BE2C (cell line): ENCODE measurements at regions not wholly inside any gene's neighbourhood (a gene's known extent, or its start where the extent isn't known, plus 50 kb on each side); places are given as distances from the start of the nearest gene placed in this dataset.

Experiments used
- DNase-seq: peaks from one replicate; pipeline ENCODE4 v3.0.0-alpha.2; 2020
- H3K27me3 ChIP-seq: fragments of 250-450 bp; sonication (Bioruptor Pico); 2 replicates; pipeline ENCODE4 v1.5.1; 2020; ENCODE audit warnings: mild to moderate bottlenecking
- H3K36me3 ChIP-seq: fragments of 250-450 bp; sonication (Bioruptor Pico); 2 replicates; pipeline ENCODE4 v1.5.1; 2020; ENCODE audit warnings: mild to moderate bottlenecking
- H3K4me1 ChIP-seq: fragments of 250-450 bp; sonication (Bioruptor Pico); 2 replicates; pipeline ENCODE4 v1.5.1; 2020
- H3K4me3 ChIP-seq: 2 replicates; pipeline ENCODE4 v1.5.1; 2011; ENCODE audit warnings: low read depth, low read length
- H3K9me3 ChIP-seq: fragments of 250-450 bp; sonication (Bioruptor Pico); 2 replicates; pipeline ENCODE4 v1.5.1; 2020
- TF ChIP-seq, protein P1 (sequence below): IDR thresholded peaks from 2 replicates; pipeline ENCODE4 v1.5.1; 2012; ENCODE audit warnings: mild to moderate bottlenecking, low read depth, low read length

DNA sequence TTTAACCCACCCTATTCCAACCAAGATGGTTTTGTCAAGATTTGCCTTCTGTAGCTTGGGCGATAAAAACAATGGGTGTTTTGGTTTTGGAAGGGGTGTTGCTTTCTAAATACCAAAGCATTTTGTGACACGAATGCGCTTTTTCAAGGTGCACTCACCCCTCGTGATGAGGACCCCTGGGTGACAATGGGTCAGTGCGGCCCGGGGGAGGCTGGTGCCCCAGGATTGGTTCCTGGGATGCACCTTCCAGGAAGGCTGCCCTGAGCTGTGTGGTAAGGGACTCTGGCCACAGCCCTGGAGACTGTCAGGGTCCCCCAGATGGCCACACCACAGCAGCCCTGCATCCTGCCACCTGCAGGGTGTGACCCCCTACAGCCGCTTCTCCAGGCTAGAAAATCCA, 180.6 kb upstream of the MYL2 start:
- H3K4me3 ChIP-seq, result no peak overlapping the region
- H3K9me3 ChIP-seq, result no peaks in the 10 kb centered on the region
- no peaks in the 10 kb centered on the region for H3K36me3 ChIP-seq
- DNase-seq, result no peak
- TF ChIP-seq, protein P1, sequence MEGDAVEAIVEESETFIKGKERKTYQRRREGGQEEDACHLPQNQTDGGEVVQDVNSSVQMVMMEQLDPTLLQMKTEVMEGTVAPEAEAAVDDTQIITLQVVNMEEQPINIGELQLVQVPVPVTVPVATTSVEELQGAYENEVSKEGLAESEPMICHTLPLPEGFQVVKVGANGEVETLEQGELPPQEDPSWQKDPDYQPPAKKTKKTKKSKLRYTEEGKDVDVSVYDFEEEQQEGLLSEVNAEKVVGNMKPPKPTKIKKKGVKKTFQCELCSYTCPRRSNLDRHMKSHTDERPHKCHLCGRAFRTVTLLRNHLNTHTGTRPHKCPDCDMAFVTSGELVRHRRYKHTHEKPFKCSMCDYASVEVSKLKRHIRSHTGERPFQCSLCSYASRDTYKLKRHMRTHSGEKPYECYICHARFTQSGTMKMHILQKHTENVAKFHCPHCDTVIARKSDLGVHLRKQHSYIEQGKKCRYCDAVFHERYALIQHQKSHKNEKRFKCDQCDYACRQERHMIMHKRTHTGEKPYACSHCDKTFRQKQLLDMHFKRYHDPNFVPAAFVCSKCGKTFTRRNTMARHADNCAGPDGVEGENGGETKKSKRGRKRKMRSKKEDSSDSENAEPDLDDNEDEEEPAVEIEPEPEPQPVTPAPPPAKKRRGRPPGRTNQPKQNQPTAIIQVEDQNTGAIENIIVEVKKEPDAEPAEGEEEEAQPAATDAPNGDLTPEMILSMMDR, result no peak
- no peaks in the 10 kb centered on the region for H3K27me3 ChIP-seq
- H3K4me1 ChIP-seq, result no peaks in the 10 kb centered on the region

DNA sequence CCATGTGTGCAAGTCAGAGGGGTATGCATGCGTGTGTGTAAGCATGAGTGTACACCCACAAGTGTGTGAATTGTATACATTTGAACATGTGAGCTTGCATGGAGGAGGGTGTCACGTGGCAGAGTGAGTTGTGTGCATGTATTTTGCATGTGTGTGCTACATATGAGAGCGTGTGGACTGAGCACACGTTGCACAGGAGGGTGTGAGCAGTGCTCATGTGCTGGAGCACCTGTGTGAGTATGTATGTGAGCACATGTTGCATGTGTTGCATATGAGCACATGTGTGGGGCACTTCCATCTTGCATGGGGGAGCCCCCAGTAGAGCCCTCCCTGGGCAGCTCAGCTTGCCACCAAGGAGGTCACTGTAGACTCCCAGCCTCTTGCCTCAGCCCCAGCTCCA, 180.2 kb upstream of the MYL2 start:
- TF ChIP-seq, protein P1, result no peak
- no peaks in the 10 kb centered on the region for H3K27me3 ChIP-seq
- no peaks in the 10 kb centered on the region for H3K4me1 ChIP-seq
- H3K36me3 ChIP-seq, result no peaks in the 10 kb centered on the region
- no peaks in the 10 kb centered on the region for H3K9me3 ChIP-seq
- H3K4me3 ChIP-seq, result no peak overlapping the region
- no peak for DNase-seq

DNA sequence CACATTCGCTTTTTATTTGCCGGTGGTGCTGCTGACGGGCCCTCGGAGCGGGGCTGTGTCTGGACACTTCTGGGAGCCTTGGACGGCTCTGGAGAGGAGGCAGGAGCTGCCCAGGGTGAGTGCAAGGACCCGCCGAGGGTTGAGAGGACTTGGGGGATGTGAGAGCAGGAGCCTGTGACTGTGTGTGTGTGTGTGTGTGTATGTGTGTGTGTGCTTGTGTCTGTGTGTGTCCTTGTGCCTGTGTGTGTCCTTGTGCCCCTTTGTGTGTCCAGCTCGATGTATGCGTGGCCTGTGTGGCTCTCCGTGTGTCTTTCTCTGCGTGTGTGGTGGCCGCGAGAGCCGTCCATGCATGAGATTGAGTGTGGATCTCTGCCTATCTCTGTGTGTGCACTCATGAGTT, 179.6 kb upstream of the MYL2 start:
- no peak for DNase-seq
- Histone ChIP-seq H3K4me3 (no peak overlapping the region), H3K27me3 (no peaks in the 10 kb centered on the region), H3K36me3 (no peaks in the 10 kb centered on the region), H3K4me1 (no peaks in the 10 kb centered on the region), H3K9me3 (no peaks in the 10 kb centered on the region)
- TF ChIP-seq, protein P1, result no peak

DNA sequence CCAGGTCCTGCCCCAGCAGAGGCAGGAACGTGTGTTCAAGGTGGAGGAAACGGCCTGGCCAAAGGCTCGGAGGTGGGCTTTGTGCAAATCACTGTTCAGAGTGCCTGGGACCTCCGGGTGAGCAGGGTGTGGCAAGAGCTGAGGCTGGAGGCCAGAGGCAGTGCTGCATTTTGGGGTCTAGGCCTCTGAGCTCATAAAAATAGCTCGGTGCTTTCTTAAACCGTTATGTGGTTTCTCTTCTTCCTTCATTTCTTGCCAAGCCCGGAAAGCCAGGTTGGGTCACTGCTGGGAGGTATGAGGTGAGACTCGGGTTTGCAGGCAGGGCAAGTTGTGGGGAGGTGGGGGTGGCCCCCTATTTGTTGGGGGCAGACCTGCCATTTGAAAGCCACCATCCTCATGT, 178.8 kb upstream of the MYL2 start:
- H3K4me1 ChIP-seq, result no peaks in the 10 kb centered on the region
- no peak overlapping the region for H3K4me3 ChIP-seq
- H3K36me3 ChIP-seq, result no peaks in the 10 kb centered on the region
- TF ChIP-seq, protein P1, result no peak
- no peak for DNase-seq
- no peaks in the 10 kb centered on the region for H3K27me3 ChIP-seq
- no peaks in the 10 kb centered on the region for H3K9me3 ChIP-seq

DNA sequence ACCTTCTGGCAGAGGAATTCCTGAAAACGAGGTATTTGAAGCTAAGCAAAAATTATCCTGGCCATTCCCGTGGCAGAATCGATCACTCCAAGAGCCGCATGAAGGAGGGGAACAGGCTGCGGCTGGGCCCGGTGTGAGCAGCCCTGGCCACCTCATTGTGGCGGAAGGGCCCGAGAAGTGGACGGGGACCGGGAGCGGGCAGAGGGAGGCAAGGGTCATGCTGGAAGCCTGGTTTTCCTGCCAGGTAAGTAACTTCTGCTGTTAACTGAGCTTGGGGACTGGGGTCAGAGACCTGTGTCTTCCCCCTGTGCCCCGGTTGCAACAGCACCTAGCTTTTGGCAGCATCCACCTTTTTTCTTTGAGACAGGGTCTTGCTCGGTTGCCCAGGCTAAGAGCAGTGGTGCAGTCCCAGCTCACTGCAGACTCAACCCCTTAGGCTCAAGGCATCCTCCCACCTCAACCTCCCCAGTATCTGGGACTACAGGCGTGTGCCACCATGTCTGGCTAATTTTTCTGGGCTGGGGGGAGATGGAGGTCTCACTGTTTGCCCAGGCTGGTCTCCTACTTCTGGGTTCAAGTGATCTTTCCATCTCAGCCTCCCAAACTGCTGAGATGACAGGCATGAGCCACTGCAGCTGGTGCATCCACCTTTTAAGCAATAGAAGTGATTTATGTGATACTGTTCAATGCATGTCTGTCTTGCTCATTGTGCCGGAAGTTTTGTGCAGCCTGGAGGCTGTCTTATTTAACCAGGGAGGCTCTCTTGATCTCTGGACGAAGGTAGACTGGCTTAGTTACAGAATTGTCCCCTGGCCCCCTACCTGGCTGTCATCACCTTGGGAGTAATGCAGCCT, 174.0 kb upstream of the MYL2 start:
- no peak overlapping the region for H3K4me3 ChIP-seq
- H3K9me3 ChIP-seq, result no peaks in the 10 kb centered on the region
- H3K36me3 ChIP-seq, result no peaks in the 10 kb centered on the region
- TF ChIP-seq, protein P1, result no peak
- DNase-seq, result no peak
- no peaks in the 10 kb centered on the region for H3K4me1 ChIP-seq
- H3K27me3 ChIP-seq, result no peaks in the 10 kb centered on the region

DNA sequence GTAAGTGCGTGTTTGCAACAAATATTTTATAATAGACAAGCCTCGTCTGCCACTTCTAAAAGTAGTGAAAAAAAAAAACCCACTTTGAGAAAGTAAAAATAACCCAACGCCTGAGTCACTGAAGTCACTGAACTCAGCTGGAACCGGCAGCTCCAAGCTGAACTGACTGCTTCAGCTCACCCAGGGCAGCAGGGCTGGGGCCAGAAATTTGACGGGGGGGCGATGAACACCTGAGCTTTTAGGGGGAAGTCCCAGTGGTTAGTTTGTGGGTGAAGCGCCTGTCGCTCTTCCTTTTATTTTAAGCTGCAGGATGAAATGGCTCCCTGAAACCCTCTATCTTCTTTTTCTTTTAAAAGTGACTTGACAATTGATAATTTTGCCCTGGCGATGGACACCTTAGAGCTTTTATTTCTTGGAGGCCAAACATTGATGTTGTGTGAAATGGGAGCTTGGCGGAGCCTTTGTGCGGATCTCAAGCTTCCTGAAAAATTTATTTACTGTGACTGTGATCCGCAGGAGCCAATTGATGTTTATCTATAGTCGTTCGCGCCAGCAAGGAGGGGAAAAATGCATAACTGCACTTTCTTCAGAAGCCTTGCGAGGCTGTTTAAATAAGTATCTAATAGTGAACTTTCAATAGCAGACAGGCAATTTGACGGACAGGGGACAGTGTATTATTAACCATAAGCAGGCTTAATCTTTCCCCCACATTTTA, 173.2 kb upstream of the MYL2 start:
- Histone ChIP-seq H3K4me1 (no peaks in the 10 kb centered on the region), H3K4me3 (no peak overlapping the region), H3K36me3 (no peaks in the 10 kb centered on the region), H3K9me3 (no peaks in the 10 kb centered on the region), H3K27me3 (no peaks in the 10 kb centered on the region)
- no peak for DNase-seq
- TF ChIP-seq, protein P1, result no peak
